NCI-H526 treated with DMSO at 0.1 percent for 48 hours (cell line): ENCODE measurements at regions not wholly inside any gene's neighbourhood (a gene's known extent, or its start where the extent isn't known, plus 50 kb on each side); places are given as distances from the start of the nearest gene placed in this dataset.
"Not testable (repeated sequence)": the region's sequence is repeated elsewhere in the genome, so short reads cannot be mapped to it uniquely, and the experiment has no call there.

Experiments
- DNase-seq: peaks from one replicate; lab custom pipeline; 2025; lab: John Stamatoyannopoulos, UW

- no peak for DNase-seq
Measured at GRCh38 chr7:94314413-94315410, 80.0 kb upstream of the COL1A2 start.

- not testable (repeated sequence) for DNase-seq
Measured at GRCh38 chr7:94321138-94321537, 73.6 kb upstream of the COL1A2 start.

DNA sequence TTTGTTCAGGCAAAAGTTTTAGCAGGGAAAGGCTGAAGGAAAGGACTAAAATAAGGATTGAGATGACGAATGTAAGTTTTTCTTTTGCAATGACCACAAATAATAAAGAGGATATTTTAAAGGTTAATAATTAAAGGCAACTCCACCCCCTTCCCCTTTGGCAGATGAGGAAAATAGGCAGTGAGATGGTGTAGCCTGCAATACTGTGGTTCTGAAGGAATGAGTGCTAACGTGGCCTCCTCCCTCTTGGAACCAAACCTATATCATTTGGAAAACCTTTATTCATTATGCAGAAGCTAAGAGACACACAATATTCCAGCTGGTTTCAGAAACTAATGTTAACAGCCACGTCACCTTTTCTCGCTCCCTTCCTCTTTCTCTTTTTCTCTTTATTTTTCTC, 70.9 kb upstream of the COL1A2 start:
- DNase-seq: no peak

DNA sequence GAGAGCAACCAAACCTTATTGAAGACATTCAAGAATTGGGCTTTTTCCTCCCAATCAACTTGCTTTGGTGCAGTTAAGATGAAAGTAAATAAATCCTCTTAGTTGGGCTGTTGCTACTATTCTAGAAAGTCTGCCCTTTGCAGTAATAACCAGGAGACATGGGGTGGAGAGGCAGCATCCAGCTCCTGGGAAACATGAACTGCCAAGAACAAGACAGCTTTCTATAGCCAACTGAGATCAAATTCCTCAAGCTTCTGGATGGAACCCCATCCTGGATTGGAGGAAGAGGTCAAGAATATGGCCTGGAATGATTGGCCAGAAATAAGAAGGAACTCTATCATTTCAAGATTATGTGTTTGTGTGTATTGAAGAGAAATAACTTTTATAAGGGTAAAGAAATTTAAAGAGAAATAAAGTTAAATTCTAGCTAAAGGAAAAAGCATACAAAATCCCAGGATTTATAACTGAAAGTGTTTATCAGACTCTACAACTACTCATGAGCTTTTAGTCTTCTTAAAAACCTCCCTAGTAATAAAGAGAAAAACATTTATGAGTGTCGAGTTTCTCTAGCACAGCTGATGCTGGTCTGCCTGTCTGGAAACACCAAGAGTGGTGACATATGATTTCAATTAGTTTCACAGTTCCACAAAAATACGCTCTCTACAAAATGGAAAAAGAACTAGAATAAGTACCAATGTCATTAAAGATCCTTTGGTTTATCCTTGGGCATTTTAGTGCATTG, 70.1 kb upstream of the COL1A2 start:
- no peak for DNase-seq

GRCh38 chr7:94325122-94325475, 69.6 kb upstream of the COL1A2 start:
- DNase-seq: no peak

GRCh38 chr7:94330269-94331020, 64.2 kb upstream of the COL1A2 start:
- DNase-seq: no peak

DNA sequence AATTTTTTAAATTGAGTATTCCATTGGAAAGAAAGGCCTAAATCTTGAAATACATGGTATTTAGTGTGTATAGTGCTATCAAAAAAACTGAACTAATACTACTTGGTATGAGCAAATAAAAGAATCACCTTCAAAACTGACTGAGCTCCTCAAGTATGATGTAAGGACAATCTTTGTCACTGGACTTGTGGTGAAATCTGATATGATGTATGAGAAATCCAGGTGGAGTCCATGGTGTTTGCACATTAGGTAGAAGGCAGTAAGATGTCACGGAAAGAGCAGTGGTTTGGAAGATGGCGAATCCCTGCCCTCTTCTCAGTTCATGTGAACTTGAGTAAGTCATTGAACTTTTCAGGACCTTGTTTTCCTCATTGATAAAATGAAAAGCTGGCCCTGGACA, 62.1 kb upstream of the COL1A2 start:
- DNase-seq: peak; percentile 24

DNA sequence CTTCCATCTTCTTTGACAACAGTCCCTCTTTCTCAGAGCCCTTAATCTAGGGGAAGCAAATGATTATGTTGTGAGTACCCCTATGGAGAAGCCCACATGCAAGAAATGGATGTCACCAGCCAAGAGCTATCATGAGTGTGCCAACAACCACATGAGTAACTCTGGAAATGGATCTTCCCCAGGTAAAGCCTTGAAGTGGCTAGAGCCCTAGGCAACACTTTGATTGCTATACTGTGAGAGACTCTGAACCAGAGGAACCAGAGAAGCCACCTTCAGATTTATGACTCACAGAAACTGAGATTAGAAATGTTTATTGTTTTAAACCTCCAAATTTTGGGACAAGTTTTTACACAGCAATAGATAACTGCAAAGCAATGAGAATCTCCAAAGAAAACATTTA, 60.9 kb upstream of the COL1A2 start:
- DNase-seq: no peak

DNA sequence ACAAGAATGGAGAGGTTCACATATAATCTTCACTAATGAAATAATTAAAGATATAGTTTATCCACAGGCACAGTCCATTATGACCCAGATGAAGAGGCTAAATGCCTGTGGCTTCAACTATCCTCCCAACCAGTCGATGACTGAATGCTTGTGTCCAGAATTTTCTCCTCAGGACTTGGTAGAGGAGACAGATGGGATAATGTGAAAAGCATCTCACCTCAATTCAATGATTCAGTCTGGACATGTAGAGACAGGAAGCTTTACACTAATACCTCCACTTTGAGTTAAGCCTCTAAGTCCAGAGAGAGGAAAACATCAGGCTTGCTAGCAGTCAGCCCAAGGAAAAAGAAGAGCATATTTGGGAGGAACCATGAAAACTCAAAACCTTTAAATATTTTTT, 59.1 kb upstream of the COL1A2 start:
- no peak for DNase-seq

DNA sequence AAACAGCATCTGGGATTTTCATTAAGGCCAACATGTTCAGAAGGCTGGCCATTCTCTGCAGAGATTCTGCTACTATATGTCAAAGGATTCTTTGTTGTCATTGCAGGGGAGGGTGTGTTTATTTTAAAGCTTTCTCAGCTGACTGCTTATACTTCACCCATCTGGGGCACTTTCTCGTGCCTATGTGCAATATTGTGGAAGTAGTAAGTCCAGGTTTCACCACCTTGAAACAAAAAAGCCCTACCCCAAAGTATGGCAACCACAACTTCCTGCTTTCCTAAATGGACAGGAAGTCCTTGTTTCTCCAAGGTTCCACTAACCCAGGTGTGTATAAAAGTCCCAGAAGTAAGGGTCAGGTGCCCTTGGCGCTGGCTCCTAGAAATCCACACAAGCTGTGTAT, 58.7 kb upstream of the COL1A2 start:
- no peak for DNase-seq

DNA sequence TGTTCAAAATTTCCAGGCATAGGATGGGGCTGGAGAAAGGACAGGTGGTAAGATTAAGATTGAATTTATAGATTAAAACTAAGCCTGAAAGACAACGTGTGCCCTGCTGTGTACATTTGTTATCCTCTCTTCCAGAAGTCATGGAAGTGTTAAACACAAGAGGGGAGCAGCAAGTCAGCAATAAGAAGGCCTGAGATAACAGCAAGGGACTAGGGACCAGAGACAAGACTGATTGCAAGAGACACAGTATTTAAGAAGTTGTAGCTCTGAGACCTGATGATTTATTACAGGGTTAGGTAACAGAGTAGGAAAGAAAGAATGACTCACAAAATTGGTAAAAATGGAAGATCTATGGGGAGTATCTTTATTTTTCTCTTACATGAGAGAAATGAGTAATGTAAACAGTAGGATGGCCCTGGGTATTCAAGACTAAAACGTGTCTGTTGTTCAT, 55.7 kb upstream of the COL1A2 start:
- no peak for DNase-seq

GRCh38 chr7:94344826-94345225, 49.9 kb upstream of the COL1A2 start:
- no peak for DNase-seq
